K562 (cell line): ENCODE measurements at regions not wholly inside any gene's neighbourhood (a gene's known extent, or its start where the extent isn't known, plus 50 kb on each side); places are given as distances from the start of the nearest gene placed in this dataset.

Experiments
- FOXK1 ChIP-seq: sonication (generic); formaldehyde crosslinking; IDR thresholded peaks from 2 replicates; pipeline ENCODE4 v1.8.0; 2022; ENCODE audit warnings: missing genetic modification reagents, mild to moderate bottlenecking, borderline replicate concordance
- ZNF174 ChIP-seq: fragments of 250-450 bp; sonication (Bioruptor Pico); IDR thresholded peaks from 2 replicates; pipeline ENCODE4 v1.4.0; 2020; ENCODE audit warnings: mild to moderate bottlenecking

DNA sequence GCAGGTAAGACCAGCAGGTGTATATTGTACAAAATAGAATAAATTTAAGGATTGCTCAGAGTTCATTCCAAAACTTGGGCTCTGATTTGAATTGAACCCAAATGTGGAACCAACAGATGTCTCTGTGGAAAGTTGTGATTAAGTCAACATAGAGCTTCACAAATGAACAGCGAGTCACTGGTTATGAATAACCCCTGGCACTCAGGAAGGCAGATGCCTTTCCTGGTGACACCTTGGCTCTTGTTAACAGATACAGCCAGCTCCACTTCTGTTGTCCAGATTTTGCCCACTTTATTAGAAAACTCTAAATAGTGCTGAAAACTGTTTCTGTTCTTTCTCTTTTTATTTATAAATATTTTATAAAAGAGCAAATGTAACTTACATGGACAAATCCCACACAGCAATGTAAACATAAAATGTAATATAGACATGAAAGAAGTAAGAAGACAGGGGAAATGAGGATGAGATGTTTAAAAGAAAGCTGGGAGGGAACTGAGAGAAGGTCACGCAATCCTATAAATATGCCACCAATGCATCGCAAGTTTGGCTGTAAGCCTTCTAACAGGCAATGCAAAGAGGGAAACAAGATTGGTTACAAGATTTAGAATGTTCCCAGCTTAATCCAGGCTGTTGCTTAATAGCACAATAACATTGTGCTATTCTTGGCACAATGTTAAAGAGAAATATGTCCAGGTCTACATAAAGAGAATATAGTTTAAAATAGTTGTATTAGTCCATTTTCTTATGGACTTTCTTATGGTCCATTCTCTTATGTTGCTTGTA, 495.5 kb downstream of the TAFA4 start:
- TF ChIP-seq FOXK1 (CRISPR knock-in tag) (no peak), ZNF174 (CRISPR knock-in tag) (no peak)
